ENCODE measurements at regions not wholly inside any gene's neighbourhood (a gene's known extent, or its start where the extent isn't known, plus 50 kb on each side); places are given as distances from the start of the nearest gene placed in this dataset.

- DNase-seq = no peak
Observed at GRCh38 chr1:207971331-207972219, 60.6 kb upstream of the CD34 start.

- no peak for DNase-seq
Observed at GRCh38 chr1:207970329-207971233, 59.7 kb upstream of the CD34 start.

GRCh38 chr1:207969528-207969927, 58.6 kb upstream of the CD34 start:
- no peak for DNase-seq

- DNase-seq = no peak
Observed at GRCh38 chr1:207968521-207969009, 57.6 kb upstream of the CD34 start.

- DNase-seq = no peak
Observed at GRCh38 chr1:207967703-207968102, 56.8 kb upstream of the CD34 start.

- no peak for DNase-seq
Observed at GRCh38 chr1:207966521-207966920, 55.6 kb upstream of the CD34 start.

GRCh38 chr1:207965392-207966387, 54.8 kb upstream of the CD34 start:
- no peak for DNase-seq

- no peak for DNase-seq
Observed at GRCh38 chr1:207964195-207964966, 53.5 kb upstream of the CD34 start.

GRCh38 chr1:207963427-207964194, 52.7 kb upstream of the CD34 start:
- peak; percentile 65 for DNase-seq

- no peak for DNase-seq
Observed at GRCh38 chr1:207962716-207963426, 51.9 kb upstream of the CD34 start.
